GM12864 (cell line): ENCODE measurements at regions not wholly inside any gene's neighbourhood (a gene's known extent, or its start where the extent isn't known, plus 50 kb on each side); places are given as distances from the start of the nearest gene placed in this dataset.

ENCODE experiments used
- DNase-seq: peaks from one replicate; pipeline ENCODE4 v3.0.0-alpha.2; 2011; ENCODE audit warnings: low read depth
- H3K4me3 ChIP-seq: 2 replicates; pipeline ENCODE4 v1.5.1; 2011; ENCODE audit warnings: mild to moderate bottlenecking, low read depth, low read length, control low read depth
- TF ChIP-seq, protein P1 (sequence below): IDR thresholded peaks from 2 replicates; pipeline ENCODE4 v1.5.1; 2011; ENCODE audit warnings: low read depth, mild to moderate bottlenecking, moderate library complexity, low read length, control low read depth, inconsistent platforms; ENCODE audit errors: missing control alignments

DNA sequence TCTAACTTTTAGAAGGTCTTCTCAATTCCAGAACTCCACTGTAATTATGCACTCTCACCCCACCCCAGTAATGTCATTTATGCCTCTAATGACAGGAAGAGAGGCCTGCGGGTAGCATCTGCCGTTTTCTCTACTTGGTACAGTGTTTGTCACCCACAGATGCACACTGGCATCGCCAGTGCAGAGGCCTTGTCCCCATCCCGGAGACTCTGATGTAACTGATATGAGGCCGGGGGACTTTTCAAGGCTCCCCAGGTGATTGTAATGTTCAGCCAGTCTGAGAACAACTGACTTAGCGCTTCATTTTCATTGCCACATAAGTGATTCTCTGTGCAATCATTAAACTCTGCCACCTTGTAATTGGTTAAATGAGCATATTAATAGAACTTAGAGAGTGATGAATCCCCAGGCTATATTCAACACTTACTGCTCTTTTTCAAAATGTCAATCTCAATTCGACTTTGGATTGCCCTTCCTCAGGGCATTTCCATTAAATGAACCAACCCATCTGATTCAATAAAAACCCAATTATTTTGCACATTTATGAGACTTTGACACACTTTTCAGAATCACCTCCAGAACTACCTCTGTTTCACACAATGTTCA, 113.2 kb downstream of the HERPUD2 start:
- H3K4me3 ChIP-seq = no peak overlapping the region
- TF ChIP-seq, protein P1, sequence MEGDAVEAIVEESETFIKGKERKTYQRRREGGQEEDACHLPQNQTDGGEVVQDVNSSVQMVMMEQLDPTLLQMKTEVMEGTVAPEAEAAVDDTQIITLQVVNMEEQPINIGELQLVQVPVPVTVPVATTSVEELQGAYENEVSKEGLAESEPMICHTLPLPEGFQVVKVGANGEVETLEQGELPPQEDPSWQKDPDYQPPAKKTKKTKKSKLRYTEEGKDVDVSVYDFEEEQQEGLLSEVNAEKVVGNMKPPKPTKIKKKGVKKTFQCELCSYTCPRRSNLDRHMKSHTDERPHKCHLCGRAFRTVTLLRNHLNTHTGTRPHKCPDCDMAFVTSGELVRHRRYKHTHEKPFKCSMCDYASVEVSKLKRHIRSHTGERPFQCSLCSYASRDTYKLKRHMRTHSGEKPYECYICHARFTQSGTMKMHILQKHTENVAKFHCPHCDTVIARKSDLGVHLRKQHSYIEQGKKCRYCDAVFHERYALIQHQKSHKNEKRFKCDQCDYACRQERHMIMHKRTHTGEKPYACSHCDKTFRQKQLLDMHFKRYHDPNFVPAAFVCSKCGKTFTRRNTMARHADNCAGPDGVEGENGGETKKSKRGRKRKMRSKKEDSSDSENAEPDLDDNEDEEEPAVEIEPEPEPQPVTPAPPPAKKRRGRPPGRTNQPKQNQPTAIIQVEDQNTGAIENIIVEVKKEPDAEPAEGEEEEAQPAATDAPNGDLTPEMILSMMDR = no peak
- DNase-seq = no peak

DNA sequence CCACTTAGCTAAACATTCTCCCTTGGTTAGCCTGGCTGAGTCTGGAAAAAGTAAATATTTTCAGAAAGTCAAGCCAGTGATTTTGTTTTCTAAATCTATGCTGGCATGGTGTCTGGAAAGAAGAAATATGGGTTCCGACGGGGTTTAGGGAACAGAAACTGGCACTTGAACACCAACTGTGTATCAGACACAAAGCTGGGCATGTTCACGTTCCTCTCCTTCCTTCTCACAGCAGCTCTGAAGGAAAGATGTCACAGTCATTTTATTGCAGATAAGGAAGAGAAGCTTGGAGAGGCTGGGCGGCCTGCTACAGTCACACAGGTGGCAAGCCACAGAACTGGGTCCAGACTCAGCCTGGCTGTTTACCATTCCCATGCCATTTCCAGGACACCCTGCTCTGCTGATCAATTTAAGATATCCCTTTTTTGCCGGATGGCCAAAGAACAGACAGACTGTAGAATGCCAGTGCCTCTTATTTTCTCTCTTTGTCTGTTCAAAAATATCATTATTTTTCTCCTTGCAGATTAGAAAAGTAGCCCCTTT, 118.8 kb downstream of the HERPUD2 start:
- TF ChIP-seq, protein P1 = no peak
- H3K4me3 ChIP-seq = no peak overlapping the region
- no peak for DNase-seq

DNA sequence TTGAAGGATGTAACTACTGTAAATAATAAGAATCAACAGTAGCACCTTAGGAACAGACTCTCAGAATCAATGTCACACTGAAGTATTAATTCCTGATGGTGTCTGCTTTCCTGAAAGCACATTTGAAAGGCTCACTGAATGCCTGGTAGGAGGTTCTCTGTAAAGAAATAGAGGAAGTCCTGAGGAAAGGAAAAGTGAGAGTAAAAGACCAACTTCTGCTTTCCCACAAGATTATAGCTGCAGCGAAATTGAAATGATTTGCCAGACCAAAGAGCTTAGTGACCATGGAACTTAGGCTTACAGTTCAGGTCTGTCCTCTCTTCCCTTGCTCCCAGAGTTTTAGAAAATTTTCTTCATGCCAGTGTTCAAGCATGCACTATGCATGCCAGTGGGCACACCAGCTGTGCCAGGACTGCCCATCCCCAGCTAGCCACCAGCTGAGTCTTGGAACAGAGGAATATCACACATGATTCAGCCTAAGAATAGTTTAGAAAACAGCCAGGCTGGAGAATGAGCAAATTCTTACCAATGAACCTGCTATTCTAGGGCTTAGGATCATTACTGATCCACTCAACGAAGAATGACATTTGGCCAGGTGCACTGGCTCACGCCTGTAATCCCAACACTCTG, 123.2 kb downstream of the HERPUD2 start:
- no peak overlapping the region for H3K4me3 ChIP-seq
- TF ChIP-seq, protein P1 = no peak
- no peak for DNase-seq

DNA sequence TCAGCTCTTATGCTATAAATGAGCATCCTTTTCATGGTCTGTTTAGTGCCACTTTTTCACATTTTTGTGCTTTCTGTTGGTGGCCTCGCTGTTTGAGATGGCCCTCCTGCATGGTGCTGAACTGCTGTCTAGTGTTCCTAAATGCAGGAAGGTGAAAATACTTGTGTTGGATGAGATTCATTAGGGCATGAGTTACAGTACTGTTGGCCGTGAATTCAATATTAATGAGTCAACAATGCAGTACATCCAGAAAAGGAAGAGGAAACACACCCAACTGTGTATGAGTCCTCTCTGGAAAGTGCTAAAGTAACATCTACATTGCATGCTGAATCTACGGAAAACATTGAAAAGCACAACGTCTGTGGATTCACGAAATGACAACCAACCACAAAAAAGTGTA, 124.0 kb downstream of the HERPUD2 start:
- DNase-seq = no peak
- H3K4me3 ChIP-seq = no peak overlapping the region
- TF ChIP-seq, protein P1 = no peak

DNA sequence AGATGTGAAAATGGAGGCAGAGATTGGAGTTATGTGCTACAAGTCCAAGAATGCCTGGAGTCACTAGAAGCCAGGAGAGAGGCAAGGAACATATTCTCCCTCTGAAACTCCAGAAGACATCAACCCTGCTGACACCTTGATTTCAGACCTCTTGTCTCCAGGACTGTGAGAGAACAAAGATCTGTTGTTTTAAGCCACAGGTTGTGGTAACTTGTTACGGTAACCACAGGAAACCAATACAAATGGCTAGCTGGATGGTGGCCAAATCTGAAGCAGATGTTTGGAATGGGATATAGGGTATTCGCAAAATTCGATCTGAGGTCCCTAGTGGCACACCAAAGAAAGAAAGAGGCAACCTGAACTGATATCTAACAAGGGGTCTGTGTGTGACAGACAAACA, 129.0 kb downstream of the HERPUD2 start:
- DNase-seq = no peak
- TF ChIP-seq, protein P1 = no peak
- H3K4me3 ChIP-seq = no peak overlapping the region

DNA sequence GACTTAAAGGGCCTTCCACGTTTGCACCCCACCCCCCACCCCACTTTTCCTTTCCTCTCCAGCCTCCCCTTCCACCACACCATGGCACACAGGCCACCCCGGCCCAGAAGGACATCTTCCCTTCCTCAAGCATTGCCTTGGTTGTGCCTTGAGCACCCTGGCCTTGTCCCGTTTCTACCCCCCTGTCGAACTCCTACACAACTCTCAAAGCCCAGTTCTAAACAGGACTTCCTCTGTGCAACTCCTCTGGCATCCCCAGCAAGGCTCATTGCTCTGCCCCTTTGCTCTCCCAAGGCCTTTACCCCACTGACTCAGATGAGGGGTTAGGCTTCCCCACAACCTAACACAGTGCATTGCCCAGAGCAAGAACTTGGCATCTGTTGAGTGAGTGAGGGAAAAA, 136.1 kb downstream of the HERPUD2 start:
- no peak overlapping the region for H3K4me3 ChIP-seq
- TF ChIP-seq, protein P1 = no peak
- DNase-seq = no peak
